Neutrophil (primary cell): ENCODE measurements at regions not wholly inside any gene's neighbourhood (a gene's known extent, or its start where the extent isn't known, plus 50 kb on each side); places are given as distances from the start of the nearest gene placed in this dataset.

Experiments used
- H3K27ac ChIP-seq: fragments of 200-600 bp; sonication (generic); 2 replicates; pipeline ENCODE4 v1.5.1; 2016; ENCODE audit warnings: mild to moderate bottlenecking, moderate library complexity
- H3K27me3 ChIP-seq: fragments of 200-600 bp; sonication (generic); 2 replicates; pipeline ENCODE4 v1.6.0; 2016; ENCODE audit warnings: mild to moderate bottlenecking
- H3K36me3 ChIP-seq: fragments of 200-600 bp; sonication (generic); 2 replicates; pipeline ENCODE4 v1.5.1; 2017
- H3K4me1 ChIP-seq, 2 experiments: fragments of 200-600 bp in 1 of 2; sonication (generic) in 1 of 2; 1 replicate in 1 of 2; 2 replicates in 1 of 2; pipeline versions ENCODE4 v1.5.1 to v1.6.1; 2013 to 2016; ENCODE audit warnings: low read depth in 1 of 2, low read length in 1 of 2, mild to moderate bottlenecking in 1 of 2, moderate library complexity in 1 of 2; ENCODE audit not compliant: control insufficient read depth in 1 of 2, insufficient read depth in 1 of 2
- H3K4me3 ChIP-seq, 2 experiments: fragments of 200-600 bp in 1 of 2; sonication (generic) in 1 of 2; 1 replicate in 1 of 2; 2 replicates in 1 of 2; pipeline ENCODE4 v1.5.1; 2013 to 2016; ENCODE audit warnings: low read depth in 1 of 2, low read length in 1 of 2, mild to moderate bottlenecking in 1 of 2, moderate library complexity in 1 of 2
- H3K9me3 ChIP-seq: fragments of 200-600 bp; sonication (generic); 2 replicates; pipeline ENCODE4 v1.5.1; 2016
- CTCF ChIP-seq: fragments of 200-600 bp; sonication (generic); IDR thresholded peaks from 2 replicates; pipeline ENCODE4 v1.5.1; 2016; ENCODE audit warnings: antibody characterized with exemption

- no peaks in the 10 kb centered on the region for H3K9me3 ChIP-seq
- no peak overlapping the region for H3K4me3 ChIP-seq
- peaks cover 76% of the 10 kb centered on the region for H3K27me3 ChIP-seq
- H3K27ac ChIP-seq = no peak overlapping the region
- H3K4me1 ChIP-seq = no peaks in the 10 kb centered on the region
- no peak for TF ChIP-seq CTCF
- H3K36me3 ChIP-seq = no peaks in the 10 kb centered on the region
Observed at GRCh38 chr2:118255301-118255700, 167.0 kb downstream of the INSIG2 start.

- TF ChIP-seq CTCF = no peak
- H3K9me3 ChIP-seq = no peaks in the 10 kb centered on the region
- no peaks in the 10 kb centered on the region for H3K36me3 ChIP-seq
Observed at GRCh38 chr2:118254116-118254515, 165.8 kb downstream of the INSIG2 start.

GRCh38 chr2:118251427-118251826 is 163.2 kb downstream of the INSIG2 start:
- TF ChIP-seq CTCF = no peak
- H3K27ac ChIP-seq = no peak overlapping the region

More at GRCh38 chr2:118254116-118254515, 165.8 kb downstream of the INSIG2 start:
- H3K4me3 ChIP-seq = no peak overlapping the region
- no peaks in the 10 kb centered on the region for H3K4me1 ChIP-seq
- peaks cover 75% of the 10 kb centered on the region for H3K27me3 ChIP-seq
- H3K27ac ChIP-seq = no peak overlapping the region

GRCh38 chr2:118250463-118250862 is 162.2 kb downstream of the INSIG2 start:
- H3K4me1 ChIP-seq = no peaks in the 10 kb centered on the region
- no peak overlapping the region for H3K4me3 ChIP-seq
- H3K27me3 ChIP-seq = peaks cover 62% of the 10 kb centered on the region
- H3K9me3 ChIP-seq = no peaks in the 10 kb centered on the region
- no peaks in the 10 kb centered on the region for H3K36me3 ChIP-seq
- TF ChIP-seq CTCF = no peak
- H3K27ac ChIP-seq = no peak overlapping the region

More at GRCh38 chr2:118251427-118251826, 163.2 kb downstream of the INSIG2 start:
- no peak overlapping the region for H3K4me3 ChIP-seq
- no peaks in the 10 kb centered on the region for H3K4me1 ChIP-seq
- H3K9me3 ChIP-seq = no peaks in the 10 kb centered on the region
- peaks cover 69% of the 10 kb centered on the region for H3K27me3 ChIP-seq
- H3K36me3 ChIP-seq = no peaks in the 10 kb centered on the region

GRCh38 chr2:118250001-118250400 is 161.7 kb downstream of the INSIG2 start:
- H3K27ac ChIP-seq = no peak overlapping the region
- no peaks in the 10 kb centered on the region for H3K36me3 ChIP-seq
- H3K4me3 ChIP-seq = no peak overlapping the region
- H3K27me3 ChIP-seq = peaks cover 61% of the 10 kb centered on the region
- TF ChIP-seq CTCF = no peak
- H3K9me3 ChIP-seq = no peaks in the 10 kb centered on the region
- no peaks in the 10 kb centered on the region for H3K4me1 ChIP-seq

- H3K27ac ChIP-seq = no peak overlapping the region
- H3K4me1 ChIP-seq = no peaks in the 10 kb centered on the region
Observed at GRCh38 chr2:118249531-118249930, 161.3 kb downstream of the INSIG2 start.

More at GRCh38 chr2:118249531-118249930, 161.3 kb downstream of the INSIG2 start:
- H3K4me3 ChIP-seq = no peak overlapping the region
- H3K36me3 ChIP-seq = no peaks in the 10 kb centered on the region
- peaks cover 61% of the 10 kb centered on the region for H3K27me3 ChIP-seq
- H3K9me3 ChIP-seq = no peaks in the 10 kb centered on the region
- TF ChIP-seq CTCF = no peak
